SK-N-MC (cell line): ENCODE measurements at regions not wholly inside any gene's neighbourhood (a gene's known extent, or its start where the extent isn't known, plus 50 kb on each side); places are given as distances from the start of the nearest gene placed in this dataset.
"Not testable (repeated sequence)": the region's sequence is repeated elsewhere in the genome, so short reads cannot be mapped to it uniquely, and the experiment has no call there.

Source experiments
- DNase-seq: peaks from one replicate; pipeline ENCODE4 v3.0.0-alpha.2; 2011; ENCODE audit warnings: low read depth, low spot score
- H3K27ac ChIP-seq: fragments of 200-600 bp; sonication (generic); 2 replicates; pipeline ENCODE4 v1.5.1; 2016; ENCODE audit warnings: mixed run types
- H3K36me3 ChIP-seq: fragments of 200-600 bp; sonication (generic); 2 replicates; pipeline ENCODE4 v1.6.1; 2017; ENCODE audit warnings: antibody characterized with exemption, low read length, mixed read lengths; ENCODE audit not compliant: insufficient read depth
- H3K4me3 ChIP-seq: fragments of 200-600 bp; sonication (generic); 2 replicates; pipeline ENCODE4 v1.5.1; 2016
- H3K9ac ChIP-seq: fragments of 200-600 bp; sonication (generic); 2 replicates; pipeline ENCODE4 v1.8.0; 2017; ENCODE audit warnings: mixed run types, mixed read lengths; ENCODE audit not compliant: insufficient read length
- H3K9me3 ChIP-seq: fragments of 200-600 bp; sonication (generic); 2 replicates; pipeline ENCODE4 v1.6.1; 2017; ENCODE audit warnings: low read depth, mild to moderate bottlenecking, antibody characterized with exemption, low read length, moderate library complexity, mixed read lengths
- EZH2 ChIP-seq: fragments of 200-600 bp; sonication (generic); IDR thresholded peaks from one replicate; pipeline ENCODE4 v1.6.1; 2017; ENCODE audit warnings: antibody characterized with exemption
- FOXP2 ChIP-seq: optimal IDR thresholded peaks from 2 replicates; pipeline ENCODE3; 2011; ENCODE audit warnings: mild to moderate bottlenecking, moderate library complexity; ENCODE audit not compliant: insufficient read depth; ENCODE audit errors: extremely low read length, control extremely low read depth
- POLR2AphosphoS5 ChIP-seq: IDR thresholded peaks from 2 replicates; pipeline ENCODE4 v1.6.1; 2012; ENCODE audit warnings: mild to moderate bottlenecking, low read depth, low read length, borderline replicate concordance

GRCh38 chr7:115812794-115813193, 217.8 kb downstream of the TFEC start:
- Histone ChIP-seq H3K36me3 (no peaks in the 10 kb centered on the region), H3K4me3 (no peak overlapping the region), H3K9ac (no peak overlapping the region), H3K27ac (no peak overlapping the region), H3K9me3 (no peaks in the 10 kb centered on the region)
- DNase-seq = no peak
- no peak for TF ChIP-seq FOXP2

- H3K36me3 ChIP-seq = no peaks in the 10 kb centered on the region
- H3K9ac ChIP-seq = no peak overlapping the region
- TF ChIP-seq POLR2AphosphoS5 = no peak
- no peak for TF ChIP-seq EZH2
- no peak for TF ChIP-seq FOXP2
- H3K9me3 ChIP-seq = no peaks in the 10 kb centered on the region
- no peak overlapping the region for H3K27ac ChIP-seq
- no peak for DNase-seq
- H3K4me3 ChIP-seq = no peak overlapping the region
These were observed 225.1 kb downstream of the TFEC start for GRCh38 chr7:115805458-115805857.

- H3K9ac ChIP-seq = no peak overlapping the region
- no peak for DNase-seq
- no peaks in the 10 kb centered on the region for H3K36me3 ChIP-seq
- TF ChIP-seq EZH2 (no peak), POLR2AphosphoS5 (no peak), FOXP2 (no peak)
- no peak overlapping the region for H3K27ac ChIP-seq
- H3K9me3 ChIP-seq = no peaks in the 10 kb centered on the region
- no peak overlapping the region for H3K4me3 ChIP-seq
These were observed 228.1 kb downstream of the TFEC start for GRCh38 chr7:115802415-115802814.

GRCh38 chr7:115799430-115799829, 231.1 kb downstream of the TFEC start:
- Histone ChIP-seq H3K4me3 (no peak overlapping the region), H3K27ac (no peak overlapping the region), H3K36me3 (no peaks in the 10 kb centered on the region), H3K9ac (no peak overlapping the region), H3K9me3 (no peaks in the 10 kb centered on the region)
- DNase-seq = no peak
- no peak for TF ChIP-seq FOXP2
- no peak for TF ChIP-seq EZH2
- TF ChIP-seq POLR2AphosphoS5 = no peak

- TF ChIP-seq EZH2 (no peak), FOXP2 (no peak), POLR2AphosphoS5 (no peak)
These were observed 236.4 kb downstream of the TFEC start for GRCh38 chr7:115793958-115794702.

GRCh38 chr7:115789901-115790300, 240.7 kb downstream of the TFEC start:
- no peak for DNase-seq
- no peak for TF ChIP-seq POLR2AphosphoS5
- no peak for TF ChIP-seq EZH2
- no peak for TF ChIP-seq FOXP2

More at GRCh38 chr7:115793958-115794702, 236.4 kb downstream of the TFEC start:
- H3K27ac ChIP-seq = no peak overlapping the region
- no peaks in the 10 kb centered on the region for H3K9me3 ChIP-seq
- DNase-seq = no peak
- no peak overlapping the region for H3K9ac ChIP-seq
- H3K4me3 ChIP-seq = no peak overlapping the region
- H3K36me3 ChIP-seq = no peaks in the 10 kb centered on the region

GRCh38 chr7:115789473-115789872, 241.1 kb downstream of the TFEC start:
- H3K9me3 ChIP-seq, H3K4me3 ChIP-seq, H3K36me3 ChIP-seq, H3K27ac ChIP-seq, DNase-seq, H3K9ac ChIP-seq: not testable (repeated sequence)

More at GRCh38 chr7:115789901-115790300, 240.7 kb downstream of the TFEC start:
- no peaks in the 10 kb centered on the region for H3K9me3 ChIP-seq
- no peak overlapping the region for H3K9ac ChIP-seq
- no peak overlapping the region for H3K27ac ChIP-seq
- H3K4me3 ChIP-seq = no peak overlapping the region
- H3K36me3 ChIP-seq = no peaks in the 10 kb centered on the region

GRCh38 chr7:115782696-115783490, 247.7 kb downstream of the TFEC start:
- TF ChIP-seq FOXP2 = no peak
- TF ChIP-seq POLR2AphosphoS5 = no peak
- TF ChIP-seq EZH2 = no peak
- Histone ChIP-seq H3K4me3 (peak overlapping the region; percentile 61), H3K36me3 (no peaks in the 10 kb centered on the region), H3K27ac (peak overlapping the region; percentile 84), H3K9me3 (no peaks in the 10 kb centered on the region), H3K9ac (peak overlapping the region; percentile 9)
- peak; percentile 62 for DNase-seq

GRCh38 chr7:115779561-115779960, 251.0 kb downstream of the TFEC start:
- no peak overlapping the region for H3K4me3 ChIP-seq
- H3K9ac ChIP-seq = no peak overlapping the region
- TF ChIP-seq EZH2 (no peak), FOXP2 (no peak), POLR2AphosphoS5 (no peak)
- H3K9me3 ChIP-seq = no peaks in the 10 kb centered on the region
- H3K27ac ChIP-seq = no peak overlapping the region
- H3K36me3 ChIP-seq = no peaks in the 10 kb centered on the region
- no peak for DNase-seq
